Esophagus muscularis mucosa (tissue), 4 donors: ENCODE measurements at regions not wholly inside any gene's neighbourhood (a gene's known extent, or its start where the extent isn't known, plus 50 kb on each side); places are given as distances from the start of the nearest gene placed in this dataset.

Experiments used
- CTCF ChIP-seq, 3 experiments: fragments of 200-600 bp in 2 of 3; fragments of 450-650 bp in 1 of 3; sonication (generic) in 2 of 3; IDR thresholded peaks; one replicate each; pipeline ENCODE4 v1.5.1; 2017 to 2019; ENCODE audit warnings: antibody characterized with exemption in 3 of 3, mild to moderate bottlenecking in 2 of 3, moderate library complexity in 1 of 3
- EP300 ChIP-seq: sonication (generic); formaldehyde crosslinking; IDR thresholded peaks from one replicate; pipeline ENCODE4 v1.6.1; 2017; ENCODE audit warnings: antibody characterized with exemption
- POLR2A ChIP-seq: fragments of 450-650 bp; IDR thresholded peaks from one replicate; pipeline ENCODE4 v1.6.1; 2017; ENCODE audit warnings: antibody characterized with exemption, moderate library complexity, mild to moderate bottlenecking, low read depth
- POLR2AphosphoS5 ChIP-seq, 2 donors: sonication (generic); formaldehyde crosslinking; IDR thresholded peaks; one replicate each; pipeline ENCODE4 v1.6.1; 2017; ENCODE audit warnings: antibody characterized with exemption in 2 of 2

- TF ChIP-seq POLR2A (no peak), CTCF (IDR thresholded peaks at IDR 0.05) (no peak), EP300 (no peak), POLR2AphosphoS5 (IDR thresholded peaks at IDR 0.05) (no peak)
Measured at GRCh38 chr20:19022791-19023448, 189.5 kb upstream of the SLC24A3 start.
